Keratinocyte (primary cell): ENCODE measurements at regions not wholly inside any gene's neighbourhood (a gene's known extent, or its start where the extent isn't known, plus 50 kb on each side); places are given as distances from the start of the nearest gene placed in this dataset.

Source experiments
- DNase-seq: peaks from one replicate; pipeline ENCODE4 v3.0.0-alpha.2; 2011; ENCODE audit warnings: low read depth, missing footprints, low spot score
- FAIRE-seq: peaks from 2 replicates; lab custom pipeline; 2011; peaks lifted over from hg19 to GRCh38; lab: Jason Lieb, UNC
- H2AFZ ChIP-seq: 2 replicates; pipeline ENCODE4 v1.6.0; 2012; ENCODE audit warnings: low read length, control low read depth, inconsistent platforms; ENCODE audit not compliant: control insufficient read depth
- H3K27ac ChIP-seq: 2 replicates; pipeline ENCODE4 v1.5.1; 2011; ENCODE audit warnings: low read length; ENCODE audit not compliant: control insufficient read depth, insufficient read depth
- H3K27me3 ChIP-seq: 3 replicates; pipeline ENCODE4 v1.6.0; 2011; ENCODE audit warnings: low read length; ENCODE audit not compliant: control insufficient read depth, insufficient read depth; ENCODE audit errors: extremely low read depth
- H3K36me3 ChIP-seq, 2 experiments: 2 replicates in 1 of 2; 3 replicates in 1 of 2; pipeline ENCODE4 v1.5.1; 2011; ENCODE audit warnings: low read length in 2 of 2, mild to moderate bottlenecking in 1 of 2; ENCODE audit not compliant: control insufficient read depth in 2 of 2, insufficient read depth in 2 of 2; ENCODE audit errors: extremely low read depth in 1 of 2
- H3K4me1 ChIP-seq: 3 replicates; pipeline ENCODE4 v1.5.1; 2011; ENCODE audit warnings: low read length; ENCODE audit not compliant: control insufficient read depth, insufficient read depth; ENCODE audit errors: extremely low read depth
- H3K4me2 ChIP-seq: 3 replicates; pipeline ENCODE4 v1.6.0; 2011; ENCODE audit warnings: low read depth, low read length; ENCODE audit not compliant: control insufficient read depth, insufficient read depth; ENCODE audit errors: extremely low read depth
- H3K4me3 ChIP-seq, 3 experiments: fragments of 200-600 bp in 1 of 3; sonication (generic) in 1 of 3; 2 replicates in 2 of 3; 3 replicates in 1 of 3; pipeline ENCODE4 v1.5.1; 2011 to 2016; ENCODE audit warnings: low read length in 3 of 3, mild to moderate bottlenecking in 3 of 3, control low read depth in 2 of 3, inconsistent platforms in 1 of 3, low read depth in 1 of 3, mixed read lengths in 1 of 3, mixed run types in 1 of 3, moderate library complexity in 1 of 3; ENCODE audit not compliant: control insufficient read depth in 2 of 3, insufficient read depth in 2 of 3; ENCODE audit errors: extremely low read depth in 1 of 3
- H3K79me2 ChIP-seq: 2 replicates; pipeline ENCODE4 v1.6.0; 2012; ENCODE audit warnings: low read length; ENCODE audit not compliant: control insufficient read depth, insufficient read depth
- H3K9ac ChIP-seq: 3 replicates; pipeline ENCODE4 v1.6.0; 2011; ENCODE audit warnings: low read length; ENCODE audit not compliant: control insufficient read depth, insufficient read depth; ENCODE audit errors: extremely low read depth
- H3K9me1 ChIP-seq: 3 replicates; pipeline ENCODE4 v1.6.0; 2011; ENCODE audit warnings: low read length; ENCODE audit not compliant: control insufficient read depth, insufficient read depth; ENCODE audit errors: extremely low read depth
- H3K9me3 ChIP-seq: 2 replicates; pipeline ENCODE4 v1.5.1; 2012; ENCODE audit warnings: low read depth, low read length; ENCODE audit not compliant: control insufficient read depth
- H4K20me1 ChIP-seq: 3 replicates; pipeline ENCODE4 v1.6.0; 2011; ENCODE audit warnings: low read length; ENCODE audit not compliant: control insufficient read depth, insufficient read depth; ENCODE audit errors: extremely low read depth
- EZH2 ChIP-seq: IDR thresholded peaks from one replicate; pipeline ENCODE4 v1.6.1; 2012; ENCODE audit warnings: inconsistent platforms, mild to moderate bottlenecking, low read length, moderate library complexity
- dilution Hi-C: fragments of 300-500 bp; cut with MboI; formaldehyde crosslinking; loops from one replicate; pipeline ENCODE4 v1.7.0; 2020; ENCODE audit warnings: low sequenced_read_pairs; ENCODE audit not compliant: extremely low pct_ligation_motif_present
- TF ChIP-seq, protein P1 (sequence below), 3 experiments: IDR thresholded peaks in 1 of 3; conservative IDR thresholded peaks in 1 of 3; optimal IDR thresholded peaks in 1 of 3; 2 replicates in 2 of 3; 3 replicates in 1 of 3; pipeline versions ENCODE3 to v1.5.1; 2011; ENCODE audit warnings: low read length in 3 of 3, mild to moderate bottlenecking in 3 of 3, moderate library complexity in 2 of 3, control low read depth in 1 of 3, inconsistent platforms in 1 of 3; ENCODE audit not compliant: insufficient read depth in 2 of 3; ENCODE audit errors: extremely low read depth in 1 of 3

DNA sequence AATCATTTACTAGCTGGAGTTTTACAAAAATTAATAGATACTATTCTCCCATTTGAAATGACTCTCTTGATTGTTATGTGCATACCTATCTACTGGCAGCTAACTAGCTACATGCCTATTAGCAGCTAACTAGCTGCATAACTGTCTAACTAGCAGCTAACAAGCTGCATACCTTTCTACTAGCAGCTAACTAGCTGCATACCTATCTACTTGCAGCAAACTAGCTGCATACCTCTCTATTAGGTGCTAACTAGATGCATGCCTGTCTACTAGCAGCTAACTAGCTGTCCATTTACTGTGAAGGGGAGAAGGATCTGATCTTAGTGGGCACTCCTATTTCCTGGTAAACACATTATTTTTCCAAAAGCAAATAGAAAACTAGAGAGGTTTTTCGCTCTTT is 439.4 kb upstream of the PFKP start:
- no peaks in the 10 kb centered on the region for H3K36me3 ChIP-seq
- no peaks in the 10 kb centered on the region for H3K9me1 ChIP-seq
- no peaks in the 10 kb centered on the region for H3K27me3 ChIP-seq
- H3K4me2 ChIP-seq, result no peak overlapping the region
- no peaks in the 10 kb centered on the region for H4K20me1 ChIP-seq
- H3K4me1 ChIP-seq, result no peaks in the 10 kb centered on the region
- no peak overlapping the region for H3K27ac ChIP-seq
- DNase-seq (no peak), FAIRE-seq (no peak)
- TF ChIP-seq EZH2, result no peak
- TF ChIP-seq, protein P1, sequence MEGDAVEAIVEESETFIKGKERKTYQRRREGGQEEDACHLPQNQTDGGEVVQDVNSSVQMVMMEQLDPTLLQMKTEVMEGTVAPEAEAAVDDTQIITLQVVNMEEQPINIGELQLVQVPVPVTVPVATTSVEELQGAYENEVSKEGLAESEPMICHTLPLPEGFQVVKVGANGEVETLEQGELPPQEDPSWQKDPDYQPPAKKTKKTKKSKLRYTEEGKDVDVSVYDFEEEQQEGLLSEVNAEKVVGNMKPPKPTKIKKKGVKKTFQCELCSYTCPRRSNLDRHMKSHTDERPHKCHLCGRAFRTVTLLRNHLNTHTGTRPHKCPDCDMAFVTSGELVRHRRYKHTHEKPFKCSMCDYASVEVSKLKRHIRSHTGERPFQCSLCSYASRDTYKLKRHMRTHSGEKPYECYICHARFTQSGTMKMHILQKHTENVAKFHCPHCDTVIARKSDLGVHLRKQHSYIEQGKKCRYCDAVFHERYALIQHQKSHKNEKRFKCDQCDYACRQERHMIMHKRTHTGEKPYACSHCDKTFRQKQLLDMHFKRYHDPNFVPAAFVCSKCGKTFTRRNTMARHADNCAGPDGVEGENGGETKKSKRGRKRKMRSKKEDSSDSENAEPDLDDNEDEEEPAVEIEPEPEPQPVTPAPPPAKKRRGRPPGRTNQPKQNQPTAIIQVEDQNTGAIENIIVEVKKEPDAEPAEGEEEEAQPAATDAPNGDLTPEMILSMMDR (optimal IDR thresholded peaks at IDR 0.05 in 1 of 3, IDR thresholded peaks at IDR 0.05 in 1 of 3, conservative IDR thresholded peaks at IDR 0.05 in 1 of 3; ENCODE audit: extremely low read depth in 1 of 3, insufficient read depth in 2 of 3, low read length in 3 of 3), result no peak
- no peak overlapping the region for H3K4me3 ChIP-seq
- dilution Hi-C loops, result no loop called here
- no peak overlapping the region for H3K9ac ChIP-seq
- peaks cover 2% of the 10 kb centered on the region for H3K9me3 ChIP-seq
- H3K79me2 ChIP-seq, result no peaks in the 10 kb centered on the region
- no peak overlapping the region for H2AFZ ChIP-seq

DNA sequence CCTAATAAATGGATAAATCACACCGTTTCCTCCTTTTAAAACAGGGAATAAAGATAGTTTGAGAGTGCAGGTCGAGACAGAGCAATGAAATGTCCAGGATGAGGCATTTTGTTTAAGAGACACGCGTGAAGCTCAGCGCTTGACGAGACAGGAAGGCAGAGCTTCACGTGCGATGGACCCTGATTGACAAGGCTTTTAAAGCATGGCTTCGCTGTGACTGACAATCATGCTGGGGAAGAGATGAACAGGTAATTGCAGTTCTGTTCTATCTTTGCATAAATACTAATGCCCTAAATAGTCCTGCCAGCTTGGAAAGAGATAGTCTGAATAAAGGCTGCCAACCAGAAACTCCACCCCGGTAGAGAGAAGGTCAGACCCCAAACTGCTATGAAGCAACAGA is 442.3 kb upstream of the PFKP start:
- H4K20me1 ChIP-seq, result no peaks in the 10 kb centered on the region
- no peaks in the 10 kb centered on the region for H3K36me3 ChIP-seq
- H3K4me3 ChIP-seq, result no peak overlapping the region
- H3K9me1 ChIP-seq, result no peaks in the 10 kb centered on the region
- H3K9me3 ChIP-seq, result peaks cover 2% of the 10 kb centered on the region
- H2AFZ ChIP-seq, result no peak overlapping the region
- H3K4me1 ChIP-seq, result no peaks in the 10 kb centered on the region
- H3K4me2 ChIP-seq, result no peak overlapping the region
- H3K79me2 ChIP-seq, result no peaks in the 10 kb centered on the region
- FAIRE-seq, result no peak
- no peak overlapping the region for H3K27ac ChIP-seq
- no peaks in the 10 kb centered on the region for H3K27me3 ChIP-seq
- TF ChIP-seq, protein P1 (optimal IDR thresholded peaks at IDR 0.05 in 1 of 3, IDR thresholded peaks at IDR 0.05 in 1 of 3, conservative IDR thresholded peaks at IDR 0.05 in 1 of 3; ENCODE audit: extremely low read depth in 1 of 3, insufficient read depth in 2 of 3, low read length in 3 of 3), result no peak
- TF ChIP-seq EZH2, result no peak
- H3K9ac ChIP-seq, result no peak overlapping the region
- no peak for DNase-seq
- dilution Hi-C loops, result no loop called here
